ENCODE measurements at regions not wholly inside any gene's neighbourhood (a gene's known extent, or its start where the extent isn't known, plus 50 kb on each side); places are given as distances from the start of the nearest gene placed in this dataset.
"Not testable (repeated sequence)": the region's sequence is repeated elsewhere in the genome, so short reads cannot be mapped to it uniquely, and the experiment has no call there.

- peak; percentile 8 for DNase-seq (ENCODE audit: low spot score)
Measured at GRCh38 chr13:59409211-59409610, 754.5 kb downstream of the DIAPH3 start.

DNA sequence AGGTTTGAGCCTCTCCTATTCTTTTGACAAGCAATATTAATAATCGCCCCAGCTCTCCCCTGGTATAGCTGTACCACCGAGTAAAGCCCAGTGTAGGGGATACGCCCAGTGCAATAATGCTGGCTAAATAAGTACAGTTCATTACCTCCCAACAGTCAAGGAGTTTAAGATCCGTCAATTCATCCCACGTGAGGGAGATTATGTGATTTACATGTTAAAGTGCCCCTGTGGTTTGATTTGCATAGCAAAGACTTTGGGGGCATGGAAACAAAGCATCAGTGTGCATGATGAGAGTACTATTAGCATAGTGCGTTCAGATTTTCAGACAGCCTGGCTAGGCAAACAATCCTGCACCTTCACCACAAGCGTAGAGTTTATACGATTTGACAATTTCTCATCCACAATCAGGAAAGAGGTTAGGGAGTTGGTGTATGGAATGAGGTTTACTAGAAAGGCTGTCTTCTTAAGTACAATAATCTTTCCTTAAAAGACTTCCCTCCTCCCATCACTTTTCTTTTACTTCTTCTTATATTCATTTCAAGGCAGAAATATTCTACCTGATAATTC lies 754.0 kb downstream of the DIAPH3 start:
- DNase-seq (ENCODE audit: low spot score) = no peak

DNA sequence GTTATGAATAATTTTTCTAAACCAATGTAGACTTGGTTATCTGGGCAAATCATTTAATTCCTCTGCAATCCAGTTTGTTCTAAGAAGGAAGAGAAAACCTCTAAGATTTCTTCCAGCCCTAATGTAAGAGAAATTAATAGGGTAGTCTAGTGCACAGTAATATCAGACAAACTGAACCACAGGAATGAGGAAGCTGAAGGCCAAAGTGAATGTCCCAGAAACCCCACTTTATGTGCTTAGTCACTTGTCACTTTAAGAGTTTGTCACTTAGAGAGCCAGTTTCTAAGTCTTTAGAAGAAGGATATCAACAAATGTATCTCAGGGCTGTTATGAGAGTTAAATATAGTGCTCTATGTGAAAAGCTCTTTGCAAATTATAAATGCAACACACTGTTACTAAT lies 750.6 kb downstream of the DIAPH3 start:
- DNase-seq (ENCODE audit: low spot score) = no peak

DNA sequence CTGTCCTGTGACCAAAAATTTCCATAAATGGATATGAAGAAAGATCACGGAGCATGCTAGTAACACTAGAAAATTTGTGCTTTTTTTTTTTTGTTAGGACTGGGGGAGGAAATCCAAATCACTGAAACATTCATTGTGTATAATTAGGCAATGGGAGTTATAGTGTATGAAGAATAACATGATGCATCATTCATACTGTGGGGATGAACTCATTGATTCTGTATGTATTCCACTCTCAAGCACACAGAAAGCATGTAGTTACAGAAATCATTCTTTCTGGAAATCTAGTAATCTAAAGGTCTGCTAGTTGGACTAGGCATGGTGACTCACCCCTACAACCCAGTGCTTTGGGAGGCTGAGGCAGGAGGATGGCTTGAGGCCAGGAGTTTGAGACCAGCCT lies 749.7 kb downstream of the DIAPH3 start:
- no peak for DNase-seq (ENCODE audit: low spot score)

DNA sequence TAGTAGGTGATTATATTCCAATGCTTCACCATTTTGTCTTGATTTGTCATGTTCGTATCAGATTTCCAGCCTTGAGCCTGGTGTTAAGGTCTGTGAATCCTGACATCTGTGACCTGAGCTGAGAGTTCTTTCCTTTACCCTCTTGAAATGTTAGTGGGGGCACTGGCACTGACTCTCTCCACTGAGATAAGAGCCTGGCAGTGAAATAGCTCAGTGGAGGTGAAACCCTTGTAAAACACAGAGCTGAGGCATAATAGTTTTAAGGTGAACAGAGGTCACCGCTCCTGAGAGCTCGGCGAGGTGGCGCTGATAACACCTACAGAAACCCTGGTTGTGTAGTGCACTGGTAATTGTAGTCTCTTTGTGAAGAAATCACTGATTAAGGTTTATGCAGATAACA lies 748.2 kb downstream of the DIAPH3 start:
- DNase-seq (ENCODE audit: low spot score) = no peak

DNA sequence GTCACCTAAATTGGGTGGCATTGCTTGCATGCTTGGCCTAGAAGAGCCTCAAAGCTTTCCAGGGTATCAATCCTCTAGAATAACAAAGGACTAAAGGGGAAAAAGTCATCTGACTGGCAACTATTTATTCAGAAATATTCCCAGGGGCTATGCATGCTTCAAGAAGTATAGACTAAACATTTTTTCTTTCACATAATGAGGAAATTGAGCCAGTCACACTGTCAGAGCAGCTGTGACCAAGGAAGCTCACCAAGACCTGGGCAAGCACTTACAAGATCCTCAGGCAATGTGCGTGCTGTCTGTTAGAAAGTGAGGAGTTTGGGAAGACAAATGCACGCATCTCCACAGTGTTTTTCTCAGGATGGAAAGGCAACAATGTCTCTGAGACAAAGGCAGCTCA lies 747.2 kb downstream of the DIAPH3 start:
- no peak for DNase-seq (ENCODE audit: low spot score)

DNA sequence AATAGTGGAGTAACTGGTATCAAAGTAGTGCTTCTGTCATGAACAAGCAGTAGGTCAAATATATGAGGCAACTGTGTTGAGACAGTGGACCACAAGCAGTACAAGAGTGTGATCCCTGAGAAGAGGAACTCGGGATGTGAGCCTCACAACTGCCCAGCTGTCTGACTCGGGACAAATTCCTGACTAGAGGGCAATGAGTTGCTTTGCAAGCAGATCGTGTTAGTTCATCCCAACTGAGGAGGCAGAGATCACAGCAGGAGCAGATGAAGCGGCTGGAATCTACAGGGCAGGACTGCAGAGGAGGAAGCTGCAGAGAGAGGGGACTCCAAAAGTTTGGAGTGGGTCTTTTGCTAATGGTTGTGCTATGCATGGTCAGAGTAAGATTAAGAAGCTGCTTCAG lies 741.1 kb downstream of the DIAPH3 start:
- no peak for DNase-seq (ENCODE audit: low spot score)

- DNase-seq (ENCODE audit: low spot score) = no peak
Measured at GRCh38 chr13:59423708-59424340, 739.9 kb downstream of the DIAPH3 start.

DNA sequence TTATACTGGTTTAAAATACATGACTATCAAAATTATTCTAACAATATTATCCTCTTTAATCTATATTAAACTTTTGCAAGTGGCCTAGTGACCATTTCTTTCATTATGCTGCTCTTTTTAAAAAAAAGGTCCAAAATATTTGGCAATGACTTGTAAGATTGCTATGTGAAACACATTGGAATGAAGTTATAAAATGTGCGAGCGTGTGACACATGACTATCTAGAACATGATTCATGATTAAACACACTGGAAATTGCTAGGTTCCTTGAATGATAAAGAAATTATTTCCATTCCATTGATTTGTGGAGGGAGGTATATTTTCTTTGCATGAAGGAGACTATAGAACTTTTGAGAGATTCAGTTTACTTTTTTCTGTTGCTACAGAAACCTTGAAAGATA lies 739.1 kb downstream of the DIAPH3 start:
- DNase-seq (ENCODE audit: low spot score) = no peak

DNA sequence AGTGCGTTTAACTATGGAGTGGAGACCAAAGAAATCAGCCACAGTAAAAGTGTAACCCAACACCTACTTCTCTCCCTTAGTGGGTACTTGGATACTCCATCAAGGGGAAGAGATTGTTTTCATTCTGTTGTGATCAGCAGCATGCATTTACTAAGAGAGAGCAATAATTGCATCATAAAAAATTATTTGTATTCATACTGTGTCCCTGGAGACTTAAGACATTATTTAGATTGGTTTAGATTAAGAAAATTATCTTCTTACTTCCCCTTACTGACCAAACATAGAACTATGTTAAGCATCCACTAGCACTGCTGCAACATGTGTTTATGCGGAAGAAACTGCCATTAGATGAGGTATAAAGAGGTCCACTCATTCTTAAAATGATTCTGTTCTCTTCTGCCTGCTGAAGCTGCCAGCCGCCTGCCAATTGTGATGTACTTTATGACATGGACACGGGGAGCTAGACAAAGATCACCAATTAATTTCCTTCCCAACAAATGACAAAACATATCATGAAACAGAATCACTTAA lies 738.5 kb downstream of the DIAPH3 start:
- no peak for DNase-seq (ENCODE audit: low spot score)

GRCh38 chr13:59435024-59435423 lies 728.7 kb downstream of the DIAPH3 start:
- no peak for DNase-seq (ENCODE audit: low spot score)

GRCh38 chr13:59437544-59438301 lies 726.0 kb downstream of the DIAPH3 start:
- no peak for DNase-seq (ENCODE audit: low spot score)

GRCh38 chr13:59439776-59440428 lies 723.8 kb downstream of the DIAPH3 start:
- DNase-seq (ENCODE audit: low spot score) = no peak

- not testable (repeated sequence) for DNase-seq (ENCODE audit: low spot score)
Measured at GRCh38 chr13:59441068-59441467, 722.7 kb downstream of the DIAPH3 start.

- no peak for DNase-seq (ENCODE audit: low spot score)
Measured at GRCh38 chr13:59441596-59442280, 722.0 kb downstream of the DIAPH3 start.

- no peak for DNase-seq (ENCODE audit: low spot score)
Measured at GRCh38 chr13:59442461-59442860, 721.3 kb downstream of the DIAPH3 start.

DNA sequence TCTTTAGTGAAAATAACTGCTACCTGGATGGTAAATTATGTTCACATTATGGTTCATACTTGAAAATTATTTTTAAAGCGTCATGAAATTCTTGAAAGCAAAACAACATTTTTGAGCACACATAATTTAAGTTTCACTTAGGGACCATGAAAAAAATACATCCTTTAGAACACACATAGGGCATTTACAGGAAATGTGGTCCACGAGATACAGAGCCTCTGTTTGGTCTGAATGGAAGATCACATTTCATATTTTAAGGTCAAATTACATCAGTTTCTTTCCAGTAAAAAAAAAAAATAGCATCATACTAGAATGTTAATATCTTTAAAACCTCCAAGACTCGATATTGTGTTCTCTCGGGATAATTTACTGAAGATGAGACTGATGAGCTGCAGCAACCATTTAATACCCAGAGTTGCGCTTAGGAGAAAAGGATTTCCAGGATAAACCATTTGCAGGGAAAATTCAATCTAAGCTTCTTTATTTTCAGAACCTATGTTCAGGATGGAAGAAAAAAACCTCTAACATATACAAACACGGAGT lies 720.7 kb downstream of the DIAPH3 start:
- no peak for DNase-seq (ENCODE audit: low spot score)

DNA sequence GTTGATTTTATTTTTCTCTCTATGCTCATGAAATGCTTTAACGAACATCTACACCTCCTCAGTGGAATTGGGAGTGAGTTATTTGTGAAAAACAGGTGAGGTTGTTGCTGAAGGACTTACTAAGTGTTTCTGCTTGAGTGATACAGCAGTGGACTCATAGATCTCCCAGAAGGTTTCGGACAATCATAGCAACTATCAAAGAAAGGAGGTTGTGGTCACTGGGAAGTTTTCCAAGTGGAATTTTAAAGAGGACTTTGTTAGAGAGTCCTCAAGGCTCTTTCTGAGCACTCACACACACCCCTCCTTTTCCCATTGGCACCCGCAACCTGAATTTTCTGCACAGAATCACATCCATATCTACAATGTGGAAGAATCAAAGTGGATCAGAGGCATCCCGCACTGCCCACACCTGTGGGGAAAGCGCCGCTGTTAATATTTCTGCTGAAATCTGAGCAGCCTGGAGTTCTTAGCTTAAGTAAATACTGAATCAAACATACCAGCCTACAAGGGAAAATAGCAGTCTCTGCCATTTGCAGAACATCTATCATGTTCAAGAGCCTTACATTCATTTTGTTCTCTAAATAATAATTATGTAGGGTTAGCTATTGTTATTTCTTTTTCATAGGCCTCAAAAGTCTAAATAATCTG lies 719.4 kb downstream of the DIAPH3 start:
- no peak for DNase-seq (ENCODE audit: low spot score)

- DNase-seq (ENCODE audit: low spot score) = no peak
Measured at GRCh38 chr13:59445812-59446211, 717.9 kb downstream of the DIAPH3 start.

- no peak for DNase-seq (ENCODE audit: low spot score)
Measured at GRCh38 chr13:59446391-59446790, 717.3 kb downstream of the DIAPH3 start.

GRCh38 chr13:59447031-59447430 lies 716.7 kb downstream of the DIAPH3 start:
- DNase-seq (ENCODE audit: low spot score) = no peak

Measured in globus pallidus (tissue), 1 donor.